ENCODE measurements at regions not wholly inside any gene's neighbourhood (a gene's known extent, or its start where the extent isn't known, plus 50 kb on each side); places are given as distances from the start of the nearest gene placed in this dataset.

- H2AFZ ChIP-seq (ENCODE audit: low read depth, low read length): no peak overlapping the region
- H3K9ac ChIP-seq (ENCODE audit: low read length): no peak overlapping the region
- no peak overlapping the region for H3K4me2 ChIP-seq (ENCODE audit: low read length)
These were observed 95.7 kb upstream of the ALDH1B1 start for GRCh38 chr9:38296807-38297206.

GRCh38 chr9:38295764-38296163 is 96.7 kb upstream of the ALDH1B1 start:
- no peak for TF ChIP-seq EZH2phosphoT487 (IDR thresholded peaks at IDR 0.05; ENCODE audit: low read depth)
- TF ChIP-seq, protein P1, sequence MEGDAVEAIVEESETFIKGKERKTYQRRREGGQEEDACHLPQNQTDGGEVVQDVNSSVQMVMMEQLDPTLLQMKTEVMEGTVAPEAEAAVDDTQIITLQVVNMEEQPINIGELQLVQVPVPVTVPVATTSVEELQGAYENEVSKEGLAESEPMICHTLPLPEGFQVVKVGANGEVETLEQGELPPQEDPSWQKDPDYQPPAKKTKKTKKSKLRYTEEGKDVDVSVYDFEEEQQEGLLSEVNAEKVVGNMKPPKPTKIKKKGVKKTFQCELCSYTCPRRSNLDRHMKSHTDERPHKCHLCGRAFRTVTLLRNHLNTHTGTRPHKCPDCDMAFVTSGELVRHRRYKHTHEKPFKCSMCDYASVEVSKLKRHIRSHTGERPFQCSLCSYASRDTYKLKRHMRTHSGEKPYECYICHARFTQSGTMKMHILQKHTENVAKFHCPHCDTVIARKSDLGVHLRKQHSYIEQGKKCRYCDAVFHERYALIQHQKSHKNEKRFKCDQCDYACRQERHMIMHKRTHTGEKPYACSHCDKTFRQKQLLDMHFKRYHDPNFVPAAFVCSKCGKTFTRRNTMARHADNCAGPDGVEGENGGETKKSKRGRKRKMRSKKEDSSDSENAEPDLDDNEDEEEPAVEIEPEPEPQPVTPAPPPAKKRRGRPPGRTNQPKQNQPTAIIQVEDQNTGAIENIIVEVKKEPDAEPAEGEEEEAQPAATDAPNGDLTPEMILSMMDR (IDR thresholded peaks at IDR 0.05; ENCODE audit: low read depth, low read length): no peak

More at GRCh38 chr9:38296807-38297206, 95.7 kb upstream of the ALDH1B1 start:
- Histone ChIP-seq H4K20me1 (ENCODE audit: insufficient read depth, low read length) (no peaks in the 10 kb centered on the region), H3K27ac (ENCODE audit: low read length) (no peak overlapping the region), H3K9me3 (ENCODE audit: insufficient read depth, low read length) (no peaks in the 10 kb centered on the region), H3K4me1 (ENCODE audit: low read length) (no peaks in the 10 kb centered on the region), H3K27me3 (ENCODE audit: low read depth, low read length) (no peaks in the 10 kb centered on the region), H3K36me3 (replicated peaks; ENCODE audit: low read depth, low read length) (no peaks in the 10 kb centered on the region), H3K79me2 (ENCODE audit: low read length) (no peaks in the 10 kb centered on the region), H3K4me3 (ENCODE audit: low read length) (no peak overlapping the region)
- TF ChIP-seq EZH2phosphoT487 (IDR thresholded peaks at IDR 0.05; ENCODE audit: low read depth): no peak
- TF ChIP-seq, protein P1 (IDR thresholded peaks at IDR 0.05; ENCODE audit: low read depth, low read length): no peak

GRCh38 chr9:38294220-38294960 is 98.1 kb upstream of the ALDH1B1 start:
- Histone ChIP-seq H2AFZ (ENCODE audit: low read depth, low read length) (no peak overlapping the region), H3K79me2 (ENCODE audit: low read length) (no peaks in the 10 kb centered on the region), H4K20me1 (ENCODE audit: insufficient read depth, low read length) (no peaks in the 10 kb centered on the region), H3K4me2 (ENCODE audit: low read length) (no peak overlapping the region), H3K36me3 (replicated peaks; ENCODE audit: low read depth, low read length) (no peaks in the 10 kb centered on the region), H3K9me3 (ENCODE audit: insufficient read depth, low read length) (no peaks in the 10 kb centered on the region), H3K4me1 (ENCODE audit: low read length) (no peaks in the 10 kb centered on the region), H3K27ac (ENCODE audit: low read length) (no peak overlapping the region), H3K9ac (ENCODE audit: low read length) (no peak overlapping the region), H3K4me3 (ENCODE audit: low read length) (no peak overlapping the region), H3K27me3 (ENCODE audit: low read depth, low read length) (no peaks in the 10 kb centered on the region)
- TF ChIP-seq, protein P1 (IDR thresholded peaks at IDR 0.05; ENCODE audit: low read depth, low read length): no peak
- no peak for TF ChIP-seq EZH2phosphoT487 (IDR thresholded peaks at IDR 0.05; ENCODE audit: low read depth)

More at GRCh38 chr9:38295764-38296163, 96.7 kb upstream of the ALDH1B1 start:
- no peak overlapping the region for H3K27ac ChIP-seq (ENCODE audit: low read length)
- H3K27me3 ChIP-seq (ENCODE audit: low read depth, low read length): no peaks in the 10 kb centered on the region
- H3K9me3 ChIP-seq (ENCODE audit: insufficient read depth, low read length): no peaks in the 10 kb centered on the region
- H3K4me2 ChIP-seq (ENCODE audit: low read length): no peak overlapping the region
- no peak overlapping the region for H3K4me3 ChIP-seq (ENCODE audit: low read length)
- H4K20me1 ChIP-seq (ENCODE audit: insufficient read depth, low read length): no peaks in the 10 kb centered on the region
- no peak overlapping the region for H2AFZ ChIP-seq (ENCODE audit: low read depth, low read length)
- no peaks in the 10 kb centered on the region for H3K4me1 ChIP-seq (ENCODE audit: low read length)
- no peaks in the 10 kb centered on the region for H3K79me2 ChIP-seq (ENCODE audit: low read length)
- no peak overlapping the region for H3K9ac ChIP-seq (ENCODE audit: low read length)
- H3K36me3 ChIP-seq (replicated peaks; ENCODE audit: low read depth, low read length): no peaks in the 10 kb centered on the region

DNA sequence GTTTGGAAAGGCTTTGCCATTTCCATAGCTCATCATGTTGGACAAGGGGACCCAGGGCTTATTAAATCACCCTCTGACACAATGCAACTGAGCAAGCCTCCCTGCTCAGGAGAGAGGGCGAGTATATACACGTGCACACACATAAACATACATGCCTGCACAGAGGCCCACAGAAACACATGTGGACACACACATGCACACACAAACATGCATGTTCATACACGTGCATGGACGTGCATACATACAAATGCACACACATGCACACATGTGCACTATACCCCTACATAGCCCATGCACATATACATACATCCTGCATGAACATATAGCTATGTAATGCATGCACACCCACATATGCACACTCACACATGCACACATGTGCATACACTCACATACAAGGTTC is 99.5 kb upstream of the ALDH1B1 start:
- Histone ChIP-seq H3K9ac (ENCODE audit: low read length) (no peak overlapping the region), H3K27ac (ENCODE audit: low read length) (no peak overlapping the region), H3K9me3 (ENCODE audit: insufficient read depth, low read length) (no peaks in the 10 kb centered on the region), H3K4me3 (ENCODE audit: low read length) (no peak overlapping the region), H3K36me3 (replicated peaks; ENCODE audit: low read depth, low read length) (no peaks in the 10 kb centered on the region), H3K4me2 (ENCODE audit: low read length) (no peak overlapping the region), H3K4me1 (ENCODE audit: low read length) (no peaks in the 10 kb centered on the region), H3K79me2 (ENCODE audit: low read length) (no peaks in the 10 kb centered on the region), H2AFZ (ENCODE audit: low read depth, low read length) (no peak overlapping the region), H4K20me1 (ENCODE audit: insufficient read depth, low read length) (no peaks in the 10 kb centered on the region), H3K27me3 (ENCODE audit: low read depth, low read length) (no peaks in the 10 kb centered on the region)
- TF ChIP-seq, protein P1 (IDR thresholded peaks at IDR 0.05; ENCODE audit: low read depth, low read length): no peak
- TF ChIP-seq EZH2phosphoT487 (IDR thresholded peaks at IDR 0.05; ENCODE audit: low read depth): no peak

All from OCI-LY3 (cell line).